GM12892 (cell line): ENCODE measurements at regions not wholly inside any gene's neighbourhood (a gene's known extent, or its start where the extent isn't known, plus 50 kb on each side); places are given as distances from the start of the nearest gene placed in this dataset.

Source experiments
- POLR2A ChIP-seq: IDR thresholded peaks from 2 replicates; pipeline ENCODE4 v1.6.1; 2011; ENCODE audit warnings: low read depth, low read length, control low read depth
- TAF1 ChIP-seq: IDR thresholded peaks from 2 replicates; pipeline ENCODE4 v1.6.1; 2011; ENCODE audit warnings: low read depth, mild to moderate bottlenecking, control low read depth, low read length, borderline replicate concordance

- TF ChIP-seq TAF1 (no peak), POLR2A (no peak)
Observed at GRCh38 chr1:193498088-193498655, 311.8 kb upstream of the B3GALT2 start.
